HepG2 (cell line): ENCODE measurements at regions not wholly inside any gene's neighbourhood (a gene's known extent, or its start where the extent isn't known, plus 50 kb on each side); places are given as distances from the start of the nearest gene placed in this dataset.

ENCODE experiments used
- ATAC-seq: fragments of 200-7000 bp; cut with Tn5 transposase; 3 replicates; pipeline ENCODE4 v1.9.1; 2020; ENCODE audit warnings: mild to moderate bottlenecking, moderate library complexity
- BruUV-seq: library from RNA; stranded (reverse); fragments of 400-500 nt; replicated peaks from 2 replicates; lab custom pipeline; 2021; lab: Mats Ljungman, UMichigan
- CTCF ChIA-PET: fragments of 300-600 bp; formaldehyde crosslinking; extraction: SDS; loops from one replicate; lab custom pipeline; 2021; ENCODE audit warnings: low total read pairs, inconsistent platforms, low intra/inter-chr PET ratio; lab: Yijun Ruan, JAX
- POLR2A ChIA-PET: fragments of 350-600 bp; sonication (Branson Sonifier 250); formaldehyde crosslinking; loops from one replicate; lab custom pipeline; 2020; ENCODE audit warnings: antibody characterized with exemption, inconsistent platforms; lab: Yijun Ruan, JAX
- DNase-seq: peaks from one replicate; pipeline ENCODE4 v3.0.0-alpha.2; 2015; ENCODE audit warnings: low spot score
- FAIRE-seq: peaks from 3 replicates; lab custom pipeline; 2011; peaks lifted over from hg19 to GRCh38; lab: Jason Lieb, UNC
- H2AFZ ChIP-seq: one replicate; pipeline ENCODE4 v1.6.1; 2011; ENCODE audit warnings: low read length, inconsistent platforms
- H3K27ac ChIP-seq: fragments of 300-600 bp; 3 replicates; pipeline ENCODE4 v1.8.0; 2011; ENCODE audit warnings: mixed run types, mild to moderate bottlenecking, mixed read lengths, low read length, inconsistent platforms; ENCODE audit not compliant: insufficient read depth; ENCODE audit errors: extremely low read length
- H3K27me3 ChIP-seq, 2 experiments: fragments of 200-600 bp in 1 of 2; 2 replicates in 1 of 2; 3 replicates in 1 of 2; pipeline versions ENCODE4 v1.6.0 to v1.8.0; 2011; ENCODE audit warnings: low read length in 2 of 2, mild to moderate bottlenecking in 2 of 2, moderate library complexity in 2 of 2, inconsistent platforms in 1 of 2; ENCODE audit not compliant: insufficient read depth in 2 of 2, control insufficient read depth in 1 of 2
- H3K36me3 ChIP-seq, 2 experiments: fragments of 200-600 bp in 1 of 2; replicated peaks in 1 of 2; 2 replicates in 1 of 2; 3 replicates in 1 of 2; pipeline versions ENCODE4 v1.5.1 to v1.8.0; 2011; ENCODE audit warnings: low read length in 2 of 2, inconsistent platforms in 1 of 2; ENCODE audit not compliant: insufficient read depth in 2 of 2, control insufficient read depth in 1 of 2
- H3K4me1 ChIP-seq: 2 replicates; pipeline ENCODE4 v1.5.1; 2012; ENCODE audit warnings: low read length, inconsistent platforms; ENCODE audit not compliant: insufficient read depth
- H3K4me2 ChIP-seq: 2 replicates; pipeline ENCODE4 v1.6.0; 2011; ENCODE audit warnings: low read depth, low read length, inconsistent platforms
- H3K4me3 ChIP-seq, 3 experiments: fragments of 200-600 bp in 1 of 3; sonication (generic), shearing (Covaris generic) in 1 of 3; replicated peaks in 1 of 3; 2 replicates each; pipeline ENCODE4 v1.5.1; 2011 to 2016; ENCODE audit warnings: low read length in 3 of 3, inconsistent platforms in 2 of 3, low read depth in 2 of 3, mild to moderate bottlenecking in 2 of 3, control low read depth in 1 of 3, mixed read lengths in 1 of 3; ENCODE audit not compliant: insufficient read depth in 1 of 3
- H3K79me2 ChIP-seq: one replicate; pipeline ENCODE4 v1.6.1; 2011; ENCODE audit warnings: low read length, inconsistent platforms; ENCODE audit not compliant: insufficient read depth
- H3K9ac ChIP-seq: 2 replicates; pipeline ENCODE4 v1.6.0; 2011; ENCODE audit warnings: mild to moderate bottlenecking, low read depth, low read length, inconsistent platforms; ENCODE audit not compliant: insufficient read depth
- H3K9me3 ChIP-seq: 2 replicates; pipeline ENCODE4 v1.5.1; 2012; ENCODE audit warnings: mild to moderate bottlenecking, low read length
- H4K20me1 ChIP-seq: 2 replicates; pipeline ENCODE4 v1.6.0; 2011; ENCODE audit warnings: inconsistent platforms, mild to moderate bottlenecking, low read length, moderate library complexity; ENCODE audit not compliant: insufficient read depth
- MAFF ChIP-seq: IDR thresholded peaks from 2 replicates; pipeline ENCODE4 v1.6.1; 2011; ENCODE audit warnings: low read depth, low read length, improper control_type of control experiment
- MAFK ChIP-seq, 2 experiments: IDR thresholded peaks in 1 of 2; conservative IDR thresholded peaks in 1 of 2; 2 replicates each; pipeline ENCODE4 v1.6.1; 2011; ENCODE audit warnings: improper control_type of control experiment in 2 of 2, low read length in 2 of 2
- WGBS: methylation state at CpG from one replicate; pipeline ENCODE4 v1.1.6; 2017; ENCODE audit warnings: low lambda C conversion rate; 5-methylcytosine and 5-hydroxymethylcytosine counted together
- in situ Hi-C: cut with HindIII; loops from 2 replicates; pipeline ENCODE4 v1.10.0; 2017; ENCODE audit warnings: low pct_unique_long_range_greater_than_20kb; ENCODE audit not compliant: extremely low pct_ligation_motif_present
- intact Hi-C: fragments of 100-400 bp; cut with micrococcal nuclease; formaldehyde crosslinking; loops from one replicate; pipeline ENCODE4 v1.10.0; 2022; ENCODE audit not compliant: unreplicated experiment
- TF ChIP-seq, protein P1 (sequence below): fragments of 450-650 bp; IDR thresholded peaks from 2 replicates; pipeline ENCODE4 v1.6.1; 2017
- TF ChIP-seq, protein P2 (sequence below): IDR thresholded peaks from 2 replicates; pipeline ENCODE4 v1.6.1; 2016; ENCODE audit warnings: low read depth, missing genetic modification reagents, missing compliant biosample characterization

DNA sequence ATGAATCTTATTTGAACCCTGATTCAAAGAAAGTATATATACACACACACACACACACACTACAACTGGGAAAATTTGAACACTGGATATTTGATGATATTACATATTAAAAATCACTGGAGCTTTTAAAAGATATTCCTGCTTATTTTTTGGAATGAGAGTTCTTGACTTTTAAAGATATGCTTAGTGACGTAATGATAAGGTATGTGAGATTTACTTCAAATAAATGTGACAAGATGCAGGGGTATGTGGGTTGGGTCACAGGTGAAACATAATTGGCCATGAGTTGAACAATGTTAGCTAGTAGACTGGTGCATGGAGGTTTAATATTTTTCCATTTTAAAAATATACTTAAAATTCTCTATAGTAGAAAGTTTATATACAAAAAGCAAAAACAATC lies 258.6 kb downstream of the CBLN4 start (continued):
- TF ChIP-seq, protein P1, sequence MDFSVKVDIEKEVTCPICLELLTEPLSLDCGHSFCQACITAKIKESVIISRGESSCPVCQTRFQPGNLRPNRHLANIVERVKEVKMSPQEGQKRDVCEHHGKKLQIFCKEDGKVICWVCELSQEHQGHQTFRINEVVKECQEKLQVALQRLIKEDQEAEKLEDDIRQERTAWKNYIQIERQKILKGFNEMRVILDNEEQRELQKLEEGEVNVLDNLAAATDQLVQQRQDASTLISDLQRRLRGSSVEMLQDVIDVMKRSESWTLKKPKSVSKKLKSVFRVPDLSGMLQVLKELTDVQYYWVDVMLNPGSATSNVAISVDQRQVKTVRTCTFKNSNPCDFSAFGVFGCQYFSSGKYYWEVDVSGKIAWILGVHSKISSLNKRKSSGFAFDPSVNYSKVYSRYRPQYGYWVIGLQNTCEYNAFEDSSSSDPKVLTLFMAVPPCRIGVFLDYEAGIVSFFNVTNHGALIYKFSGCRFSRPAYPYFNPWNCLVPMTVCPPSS: no peak

DNA sequence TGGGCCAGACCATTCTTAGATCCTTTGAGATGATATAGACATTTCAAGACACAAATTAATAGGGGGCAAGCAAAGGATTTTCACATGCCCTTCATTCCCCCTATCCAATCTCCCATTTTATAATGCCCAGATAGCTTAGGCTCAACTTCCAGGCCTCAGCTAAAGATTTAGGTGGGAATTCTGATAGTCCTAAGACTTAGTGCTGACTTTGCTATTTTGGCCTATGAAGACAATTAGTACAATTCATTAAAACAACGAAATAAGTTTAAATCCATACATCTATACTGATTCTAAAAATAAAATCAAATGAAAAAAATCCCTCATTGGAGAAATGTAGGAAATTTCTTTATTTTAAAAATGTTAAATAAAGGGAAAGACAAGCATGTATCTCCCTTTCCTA lies 259.5 kb downstream of the CBLN4 start:
- Histone ChIP-seq H2AFZ (no peak overlapping the region), H3K27ac (no peak overlapping the region), H3K4me1 (no peaks in the 10 kb centered on the region), H3K36me3 (no peaks in the 10 kb centered on the region), H4K20me1 (no peaks in the 10 kb centered on the region), H3K79me2 (no peaks in the 10 kb centered on the region), H3K4me3 (no peak overlapping the region), H3K9ac (no peak overlapping the region), H3K27me3 (no peaks in the 10 kb centered on the region), H3K4me2 (no peak overlapping the region), H3K9me3 (peaks cover 98% of the 10 kb centered on the region)
- ATAC-seq (no peak), DNase-seq (no peak), FAIRE-seq (no peak)
- ChIA-PET CTCF (no interaction called here), POLR2A (no interaction called here)
- 1% methylated on average over 1 of the region's 1 CpG for WGBS
- intact Hi-C loops: no loop called here
- TF ChIP-seq, protein P2, sequence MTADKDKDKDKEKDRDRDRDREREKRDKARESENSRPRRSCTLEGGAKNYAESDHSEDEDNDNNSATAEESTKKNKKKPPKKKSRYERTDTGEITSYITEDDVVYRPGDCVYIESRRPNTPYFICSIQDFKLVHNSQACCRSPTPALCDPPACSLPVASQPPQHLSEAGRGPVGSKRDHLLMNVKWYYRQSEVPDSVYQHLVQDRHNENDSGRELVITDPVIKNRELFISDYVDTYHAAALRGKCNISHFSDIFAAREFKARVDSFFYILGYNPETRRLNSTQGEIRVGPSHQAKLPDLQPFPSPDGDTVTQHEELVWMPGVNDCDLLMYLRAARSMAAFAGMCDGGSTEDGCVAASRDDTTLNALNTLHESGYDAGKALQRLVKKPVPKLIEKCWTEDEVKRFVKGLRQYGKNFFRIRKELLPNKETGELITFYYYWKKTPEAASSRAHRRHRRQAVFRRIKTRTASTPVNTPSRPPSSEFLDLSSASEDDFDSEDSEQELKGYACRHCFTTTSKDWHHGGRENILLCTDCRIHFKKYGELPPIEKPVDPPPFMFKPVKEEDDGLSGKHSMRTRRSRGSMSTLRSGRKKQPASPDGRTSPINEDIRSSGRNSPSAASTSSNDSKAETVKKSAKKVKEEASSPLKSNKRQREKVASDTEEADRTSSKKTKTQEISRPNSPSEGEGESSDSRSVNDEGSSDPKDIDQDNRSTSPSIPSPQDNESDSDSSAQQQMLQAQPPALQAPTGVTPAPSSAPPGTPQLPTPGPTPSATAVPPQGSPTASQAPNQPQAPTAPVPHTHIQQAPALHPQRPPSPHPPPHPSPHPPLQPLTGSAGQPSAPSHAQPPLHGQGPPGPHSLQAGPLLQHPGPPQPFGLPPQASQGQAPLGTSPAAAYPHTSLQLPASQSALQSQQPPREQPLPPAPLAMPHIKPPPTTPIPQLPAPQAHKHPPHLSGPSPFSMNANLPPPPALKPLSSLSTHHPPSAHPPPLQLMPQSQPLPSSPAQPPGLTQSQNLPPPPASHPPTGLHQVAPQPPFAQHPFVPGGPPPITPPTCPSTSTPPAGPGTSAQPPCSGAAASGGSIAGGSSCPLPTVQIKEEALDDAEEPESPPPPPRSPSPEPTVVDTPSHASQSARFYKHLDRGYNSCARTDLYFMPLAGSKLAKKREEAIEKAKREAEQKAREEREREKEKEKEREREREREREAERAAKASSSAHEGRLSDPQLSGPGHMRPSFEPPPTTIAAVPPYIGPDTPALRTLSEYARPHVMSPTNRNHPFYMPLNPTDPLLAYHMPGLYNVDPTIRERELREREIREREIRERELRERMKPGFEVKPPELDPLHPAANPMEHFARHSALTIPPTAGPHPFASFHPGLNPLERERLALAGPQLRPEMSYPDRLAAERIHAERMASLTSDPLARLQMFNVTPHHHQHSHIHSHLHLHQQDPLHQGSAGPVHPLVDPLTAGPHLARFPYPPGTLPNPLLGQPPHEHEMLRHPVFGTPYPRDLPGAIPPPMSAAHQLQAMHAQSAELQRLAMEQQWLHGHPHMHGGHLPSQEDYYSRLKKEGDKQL (CRISPR knock-in tag): no peak
- TF ChIP-seq MAFK (conservative IDR thresholded peaks at IDR 0.05 in 1 of 2, IDR thresholded peaks at IDR 0.05 in 1 of 2; ENCODE audit: low read length in 2 of 2) (peak; percentile 96 to 98), MAFF (peak; percentile 96)
- no TSS peak for BruUV-seq
- in situ Hi-C loops: no loop called here
